Fibroblast of lung (primary cell): ENCODE measurements at regions not wholly inside any gene's neighbourhood (a gene's known extent, or its start where the extent isn't known, plus 50 kb on each side); places are given as distances from the start of the nearest gene placed in this dataset.

ENCODE experiments used
- CTCF ChIP-seq, 2 donors: IDR thresholded peaks in 1 of 2; conservative IDR thresholded peaks in 1 of 2; 1 replicate in 1 of 2; 2 replicates in 1 of 2; pipeline ENCODE4 v1.5.1; 2011 to 2012; ENCODE audit warnings: low read length in 2 of 2, control low read depth in 1 of 2, inconsistent platforms in 1 of 2, low read depth in 1 of 2, mild to moderate bottlenecking in 1 of 2
- EZH2 ChIP-seq: IDR thresholded peaks from 2 replicates; pipeline ENCODE4 v1.5.1; 2012; ENCODE audit warnings: low read length, control low read depth, mild to moderate bottlenecking; ENCODE audit errors: missing control alignments

- TF ChIP-seq EZH2: no peak
- TF ChIP-seq CTCF (conservative IDR thresholded peaks at IDR 0.05 in 1 of 2, IDR thresholded peaks at IDR 0.05 in 1 of 2; ENCODE audit: low read depth in 1 of 2, low read length in 2 of 2): no peak
Observed at GRCh38 chr15:39362821-39363561, 217.9 kb upstream of the THBS1 start.
